ENCODE measurements at regions not wholly inside any gene's neighbourhood (a gene's known extent, or its start where the extent isn't known, plus 50 kb on each side); places are given as distances from the start of the nearest gene placed in this dataset.
"Not testable (repeated sequence)": the region's sequence is repeated elsewhere in the genome, so short reads cannot be mapped to it uniquely, and the experiment has no call there.

DNA sequence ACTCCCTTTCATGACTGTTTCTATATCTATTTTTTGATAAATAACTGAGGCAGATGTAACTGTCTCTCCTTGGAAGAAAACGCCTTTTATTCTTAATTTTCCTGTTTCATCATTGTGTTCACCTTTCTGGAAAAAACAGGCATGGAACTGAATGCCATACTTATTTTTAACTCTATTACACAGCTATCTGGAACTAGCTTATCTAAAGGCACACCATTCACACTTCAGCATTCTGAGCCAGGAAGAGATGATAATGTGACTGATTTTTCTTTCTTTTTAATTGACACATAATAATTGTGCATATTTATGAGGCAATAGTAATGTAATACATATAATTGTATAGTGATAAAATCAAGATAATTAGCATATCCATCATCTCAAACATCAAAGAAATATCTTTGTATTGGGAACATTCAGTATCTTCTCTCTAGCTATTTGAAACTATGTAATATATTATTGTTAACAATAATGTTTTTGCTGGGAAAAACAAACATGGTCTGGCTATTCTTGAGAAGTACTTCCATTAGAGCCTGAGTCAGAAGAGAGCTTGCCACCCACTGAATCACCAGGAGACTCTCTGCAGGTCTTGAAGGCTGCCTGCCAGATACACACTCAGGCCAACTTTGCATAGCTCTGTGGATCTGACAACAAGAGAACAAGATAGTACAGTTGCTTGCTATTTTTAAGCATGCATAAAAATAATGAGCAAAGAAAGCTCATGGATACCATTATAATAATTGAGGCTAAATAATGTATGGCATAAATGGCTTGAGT is 501.0 kb upstream of the EDIL3 start:
- DNase-seq = peak in 1 of 3 experiments; percentile 5

DNA sequence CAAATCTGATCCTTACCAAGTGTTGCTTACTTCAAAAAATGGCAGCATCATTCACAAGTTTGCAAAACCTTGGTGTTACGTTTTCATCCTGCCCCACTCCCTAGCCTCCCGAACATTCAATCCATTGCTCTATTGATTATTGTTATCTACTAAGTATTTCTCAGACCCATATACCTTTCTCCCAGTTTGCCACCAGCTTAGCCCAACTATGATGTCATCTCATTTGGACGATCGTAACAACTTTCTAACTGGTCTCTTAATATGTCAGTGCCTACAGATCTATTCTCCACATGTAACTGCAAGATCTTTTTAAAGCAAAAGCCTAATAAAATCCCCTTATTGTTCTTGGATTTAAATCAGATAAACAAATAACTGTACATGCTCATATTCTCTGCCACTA is 497.1 kb upstream of the EDIL3 start:
- no peak for DNase-seq

- DNase-seq = no peak
Observed at GRCh38 chr5:84874196-84874595, 489.5 kb upstream of the EDIL3 start.

GRCh38 chr5:84872768-84873167 is 488.1 kb upstream of the EDIL3 start:
- no peak for DNase-seq

GRCh38 chr5:84870369-84870768 is 485.7 kb upstream of the EDIL3 start:
- no peak for DNase-seq

GRCh38 chr5:84869675-84870074 is 485.0 kb upstream of the EDIL3 start:
- DNase-seq = peak in 1 of 3 experiments; percentile 8

DNA sequence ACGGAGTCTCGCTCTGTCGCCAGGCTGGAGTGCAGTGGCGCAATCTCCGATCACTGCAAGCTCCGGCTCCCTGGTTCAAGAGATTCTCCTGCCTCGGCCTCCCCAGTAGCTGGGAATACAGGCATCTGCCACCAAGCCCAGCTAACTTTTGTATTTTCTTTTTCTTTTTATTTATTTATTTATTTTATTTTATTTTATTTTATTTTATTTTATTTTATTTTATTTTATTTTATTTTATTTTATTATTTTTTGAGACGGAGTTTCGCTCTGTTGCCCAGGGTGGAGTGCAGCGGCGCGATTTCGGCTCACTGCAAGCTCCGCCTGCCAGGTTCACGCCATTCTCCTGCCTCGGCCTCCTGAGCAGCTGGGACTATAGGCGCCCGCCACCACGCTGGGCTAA is 479.3 kb upstream of the EDIL3 start:
- DNase-seq = not testable (repeated sequence)

- DNase-seq = no peak
Observed at GRCh38 chr5:84863020-84863419, 478.3 kb upstream of the EDIL3 start.

DNA sequence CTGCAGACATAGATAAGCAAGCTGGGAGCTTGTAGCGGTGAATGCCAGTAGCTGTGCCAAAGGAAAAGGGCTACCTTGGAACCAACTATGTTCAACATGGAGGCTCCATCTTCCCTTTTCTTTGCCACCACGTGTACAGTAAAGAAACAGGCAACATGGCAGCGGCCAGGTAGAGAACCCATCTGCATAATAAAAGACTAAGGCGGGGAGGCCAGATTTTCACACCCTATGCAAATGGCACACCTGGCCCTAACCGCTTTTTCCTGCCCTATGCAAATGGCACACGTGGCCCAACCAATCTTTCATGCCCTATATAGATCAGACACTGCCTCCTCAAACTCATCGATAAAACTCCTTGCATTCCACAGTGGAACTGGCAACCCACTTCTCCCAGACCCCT is 477.5 kb upstream of the EDIL3 start:
- no peak for DNase-seq

DNA sequence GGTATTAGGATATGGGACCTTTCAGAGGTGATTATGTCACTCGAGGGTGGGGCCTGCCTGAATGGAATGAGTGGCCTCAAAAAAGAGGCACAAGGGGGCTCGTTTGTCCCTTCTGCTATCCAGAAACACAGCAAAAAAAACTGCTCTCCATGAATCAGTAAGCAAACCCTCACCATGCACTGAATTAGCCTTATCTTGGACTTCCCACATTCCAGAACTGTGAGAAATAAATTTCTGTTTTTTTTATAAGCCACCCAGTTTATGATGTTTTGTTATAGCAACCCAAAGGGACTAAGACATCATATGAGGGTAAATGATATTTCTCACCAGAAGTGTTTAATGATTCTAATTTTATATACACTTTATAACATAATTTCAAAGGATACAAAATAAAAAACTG is 476.6 kb upstream of the EDIL3 start:
- no peak for DNase-seq

- no peak for DNase-seq
Observed at GRCh38 chr5:84859056-84859455, 474.4 kb upstream of the EDIL3 start.

DNA sequence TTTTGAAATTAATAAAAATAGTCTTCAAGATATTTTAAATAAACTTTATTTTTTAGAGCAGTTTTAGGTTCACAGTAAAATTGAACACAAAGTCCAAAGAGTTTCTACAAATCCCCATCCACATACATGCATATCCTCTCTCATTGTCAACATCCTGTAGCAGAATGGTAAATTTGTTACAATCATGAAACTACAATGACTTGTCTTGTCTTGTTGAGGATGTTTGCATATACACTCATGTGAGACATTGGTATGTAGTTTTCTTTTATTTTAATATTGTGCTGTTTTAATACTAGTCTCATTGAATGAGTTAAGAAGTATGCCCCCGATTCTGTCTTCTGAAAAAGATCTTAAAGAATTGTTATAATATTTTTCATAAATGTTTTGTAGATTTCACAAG is 447.0 kb upstream of the EDIL3 start:
- DNase-seq = no peak

DNA sequence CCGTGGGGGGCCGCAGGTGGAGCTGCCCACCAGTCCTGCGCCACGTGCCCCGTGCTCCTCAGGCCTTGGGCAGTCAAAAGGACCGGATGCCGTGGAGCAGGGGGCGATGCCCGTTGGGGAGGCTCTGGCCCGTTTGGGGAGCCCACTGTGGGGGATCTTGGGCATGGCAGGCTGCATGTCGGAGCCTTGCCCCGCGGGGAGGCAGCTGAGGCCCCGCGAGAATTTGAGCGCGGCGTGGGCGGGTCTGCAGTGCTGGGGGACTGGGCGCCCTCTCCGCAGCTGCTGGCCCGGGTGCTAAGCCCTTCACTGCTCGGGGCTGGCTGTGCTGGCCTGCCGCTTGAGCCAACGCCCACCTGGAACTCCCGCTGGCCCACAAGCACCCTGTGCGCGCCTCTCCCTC is 445.6 kb upstream of the EDIL3 start:
- DNase-seq = no peak

- no peak for DNase-seq
Observed at GRCh38 chr5:84825606-84826005, 440.9 kb upstream of the EDIL3 start.

DNA sequence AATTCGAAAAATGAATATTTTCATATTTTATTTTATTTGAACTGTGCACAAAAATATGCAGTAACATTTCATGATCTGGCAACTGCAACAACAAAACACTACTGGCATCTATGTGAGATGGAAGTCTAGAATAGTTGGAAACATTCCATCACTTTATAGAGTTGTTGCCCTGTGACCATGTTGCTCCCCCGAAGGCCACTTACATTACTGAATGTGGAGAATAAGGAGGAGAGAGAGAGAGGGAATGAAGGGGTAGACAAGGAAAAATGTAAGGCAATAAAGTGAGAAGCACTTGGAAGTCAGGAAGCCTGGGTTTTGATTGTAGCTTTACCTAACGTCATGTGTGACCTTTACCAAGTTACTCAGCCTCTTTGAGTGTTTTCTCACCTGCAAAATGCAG is 437.2 kb upstream of the EDIL3 start:
- no peak for DNase-seq

DNA sequence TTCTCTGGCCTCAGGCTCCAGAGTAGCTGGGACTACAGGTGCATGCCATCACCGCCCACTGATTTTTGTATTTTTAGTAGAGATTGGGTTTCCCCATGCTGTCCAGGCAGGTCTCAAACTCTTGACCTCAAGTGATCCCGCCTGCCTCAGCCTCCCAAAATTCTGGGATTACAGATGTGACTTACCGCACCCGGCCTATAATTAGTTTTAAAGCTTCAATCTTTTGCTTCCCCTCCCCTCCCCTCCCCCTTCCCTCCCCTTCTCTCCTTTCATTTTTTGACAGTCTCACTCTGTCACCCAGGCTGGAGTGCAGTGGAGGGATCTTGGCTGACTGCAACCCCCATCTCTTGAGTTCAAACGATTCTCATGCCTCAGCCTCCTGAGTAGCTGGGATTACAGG is 433.3 kb upstream of the EDIL3 start:
- no peak for DNase-seq

GRCh38 chr5:84816746-84817547 is 432.3 kb upstream of the EDIL3 start:
- DNase-seq = peak in 1 of 3 experiments; percentile 18

DNA sequence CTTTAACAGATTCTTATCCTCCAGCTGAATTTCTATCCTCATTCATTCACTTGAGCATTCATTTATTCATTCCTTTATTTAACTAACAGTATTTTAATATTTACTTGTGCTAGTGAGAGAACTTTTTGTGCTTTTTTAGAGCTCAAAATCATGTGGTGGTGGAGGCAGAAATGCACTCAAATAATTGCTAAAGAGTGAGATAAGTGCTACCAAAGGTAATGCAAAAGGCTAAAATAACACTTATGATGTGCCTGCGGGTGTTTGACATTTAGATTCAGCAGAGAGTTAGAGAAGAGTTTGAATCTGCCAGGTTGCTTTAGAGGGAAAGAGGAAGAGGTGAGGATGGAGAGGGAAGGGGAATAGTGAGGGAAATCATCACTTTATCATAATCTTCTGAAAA is 431.5 kb upstream of the EDIL3 start:
- peak in 1 of 3 experiments; percentile 6 for DNase-seq

GRCh38 chr5:84805473-84805872 is 420.8 kb upstream of the EDIL3 start:
- no peak for DNase-seq

GRCh38 chr5:84796399-84796798 is 411.7 kb upstream of the EDIL3 start:
- no peak for DNase-seq

DNA sequence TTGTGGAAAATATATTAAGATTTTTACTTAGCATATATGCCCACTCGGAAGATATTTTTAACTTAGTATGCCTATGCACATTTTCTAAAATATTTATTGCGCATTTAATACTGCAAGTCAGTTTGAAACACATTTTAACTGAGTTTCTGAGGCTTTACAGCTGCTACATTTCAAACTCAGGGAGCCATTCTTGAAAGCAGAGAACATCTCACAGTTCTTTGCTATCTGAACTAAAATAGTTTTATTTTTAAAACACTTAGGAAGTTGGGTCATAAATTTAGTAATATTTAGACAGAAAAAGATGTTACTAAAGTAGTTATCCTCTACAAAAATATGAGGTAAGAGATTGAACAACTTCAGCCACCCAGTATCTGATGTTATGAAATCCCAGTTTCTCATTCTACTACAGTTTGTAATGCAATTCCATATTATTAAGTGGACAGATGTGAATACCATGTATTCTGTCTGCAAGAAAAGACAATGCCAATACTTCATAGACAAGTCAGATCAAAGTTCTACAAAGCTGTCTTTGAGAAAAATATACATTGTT is 409.9 kb upstream of the EDIL3 start:
- DNase-seq = no peak

- DNase-seq = no peak
Observed at GRCh38 chr5:84791730-84792129, 407.1 kb upstream of the EDIL3 start.

- no peak for DNase-seq
Observed at GRCh38 chr5:84791138-84791537, 406.5 kb upstream of the EDIL3 start.

GRCh38 chr5:84790406-84790805 is 405.7 kb upstream of the EDIL3 start:
- DNase-seq = no peak
